ENCODE measurements at regions not wholly inside any gene's neighbourhood (a gene's known extent, or its start where the extent isn't known, plus 50 kb on each side); places are given as distances from the start of the nearest gene placed in this dataset.

GRCh38 chr2:78304678-78305077 is 720.8 kb upstream of the REG3G start:
- CTCF ChIA-PET = no interaction called here
- DNase-seq = no peak

DNA sequence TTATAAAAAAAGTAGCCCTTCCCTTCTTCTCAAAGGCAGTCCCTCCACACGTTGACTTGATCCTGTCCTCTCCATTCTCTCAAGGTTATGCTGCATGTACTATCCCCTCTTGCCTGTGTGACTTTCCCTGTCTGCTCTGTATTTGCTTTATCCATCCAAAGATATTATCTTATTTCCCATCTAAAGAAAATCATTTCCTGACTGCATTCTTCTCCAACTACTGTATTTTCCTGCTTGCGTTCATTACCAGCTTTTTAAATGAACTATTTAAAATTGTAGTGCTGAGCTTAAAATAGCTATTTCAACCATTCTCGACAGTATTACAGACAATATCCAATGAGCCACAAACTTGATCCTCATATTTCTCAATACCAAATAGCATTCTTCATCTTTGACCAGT is 716.0 kb upstream of the REG3G start:
- CTCF ChIA-PET = no interaction called here
- Mint-ChIP-seq H3K36me3 (no peaks in the 10 kb centered on the region), H3K27me3 (no peaks in the 10 kb centered on the region), H3K4me3 (no peak overlapping the region), H3K27ac (no peak overlapping the region), H3K9me3 (ENCODE audit: low read depth) (peaks cover 10% of the 10 kb centered on the region), H3K4me1 (no peaks in the 10 kb centered on the region)
- ATAC-seq (no peak), DNase-seq (no peak)

More at GRCh38 chr2:78304678-78305077, 720.8 kb upstream of the REG3G start:
- peaks cover 7% of the 10 kb centered on the region for H3K9me3 Mint-ChIP-seq (ENCODE audit: low read depth)
- H3K4me3 Mint-ChIP-seq = no peak overlapping the region
- no peak overlapping the region for H3K27ac Mint-ChIP-seq
- H3K27me3 Mint-ChIP-seq = no peaks in the 10 kb centered on the region
- no peaks in the 10 kb centered on the region for H3K4me1 Mint-ChIP-seq
- H3K36me3 Mint-ChIP-seq = no peaks in the 10 kb centered on the region
- ATAC-seq = no peak

DNA sequence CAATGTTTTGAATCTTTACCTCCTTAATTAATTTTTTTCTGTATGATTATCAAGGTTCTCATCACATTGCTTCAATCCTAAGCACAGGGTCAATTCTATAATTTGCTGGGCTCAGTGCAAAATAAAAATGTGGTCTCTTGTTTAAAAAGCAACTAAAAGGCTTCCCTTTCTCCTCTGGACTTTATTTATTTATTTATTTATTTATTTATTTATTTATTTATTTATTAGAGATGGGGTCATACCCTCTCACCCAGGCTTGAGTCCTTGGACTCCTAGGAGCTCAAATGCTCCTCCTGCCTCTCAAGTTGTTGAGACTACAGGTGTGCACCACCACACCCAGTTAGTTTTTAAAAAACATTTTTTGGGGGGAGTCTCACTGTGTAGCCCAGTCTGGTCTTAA is 710.1 kb upstream of the REG3G start:
- CTCF ChIA-PET = no interaction called here
- H3K36me3 Mint-ChIP-seq = no peaks in the 10 kb centered on the region
- H3K27me3 Mint-ChIP-seq = no peaks in the 10 kb centered on the region
- DNase-seq (no peak), ATAC-seq (no peak)
- peaks cover 13% of the 10 kb centered on the region for H3K9me3 Mint-ChIP-seq (ENCODE audit: low read depth)
- H3K4me1 Mint-ChIP-seq = no peaks in the 10 kb centered on the region
- no peak overlapping the region for H3K27ac Mint-ChIP-seq
- H3K4me3 Mint-ChIP-seq = no peak overlapping the region

DNA sequence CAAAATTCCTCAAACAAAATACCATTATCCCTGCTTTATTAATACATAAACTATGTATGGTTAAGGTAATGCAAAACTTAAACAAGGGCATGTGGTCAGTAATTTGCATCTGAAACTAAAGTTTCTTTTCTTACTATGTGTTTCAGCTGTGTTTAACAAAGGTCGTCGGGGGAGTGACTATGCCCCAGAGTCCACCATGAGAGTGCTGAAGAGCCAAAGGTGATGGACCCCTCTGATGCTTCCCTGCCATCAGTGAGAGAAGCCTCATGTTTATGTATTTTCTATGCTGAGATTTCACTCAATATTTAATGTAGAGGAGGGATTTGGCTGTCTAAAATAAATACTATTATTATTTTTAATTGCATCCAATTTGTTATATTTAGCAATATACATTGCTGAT is 707.2 kb upstream of the REG3G start:
- DNase-seq (no peak), ATAC-seq (no peak)
- Mint-ChIP-seq H3K4me1 (no peaks in the 10 kb centered on the region), H3K9me3 (ENCODE audit: low read depth) (peaks cover 10% of the 10 kb centered on the region), H3K27ac (no peak overlapping the region), H3K27me3 (no peaks in the 10 kb centered on the region), H3K36me3 (no peaks in the 10 kb centered on the region), H3K4me3 (no peak overlapping the region)
- CTCF ChIA-PET = no interaction called here

DNA sequence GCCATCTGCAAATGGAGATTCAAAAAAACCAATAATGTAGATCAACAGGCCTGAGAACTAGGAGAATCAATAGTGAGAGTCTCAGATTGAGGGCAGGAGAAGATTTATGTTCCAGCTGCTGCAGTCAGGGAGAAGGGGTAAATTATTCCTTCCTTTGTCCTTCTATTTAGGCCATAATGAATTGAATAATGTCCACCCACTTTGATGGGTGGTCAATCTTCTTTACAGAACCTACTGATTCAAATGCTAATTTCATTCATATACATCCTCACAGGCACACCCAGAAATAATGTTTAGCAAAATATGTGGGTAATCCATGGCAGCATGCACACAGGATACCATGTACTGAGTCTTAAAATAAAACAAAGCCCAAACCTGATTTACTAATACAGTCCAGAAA is 695.3 kb upstream of the REG3G start:
- H3K9me3 Mint-ChIP-seq (ENCODE audit: low read depth) = peaks cover 8% of the 10 kb centered on the region
- DNase-seq = no peak
- CTCF ChIA-PET = no interaction called here
- no peak for ATAC-seq
- no peaks in the 10 kb centered on the region for H3K4me1 Mint-ChIP-seq
- H3K27me3 Mint-ChIP-seq = no peaks in the 10 kb centered on the region
- H3K36me3 Mint-ChIP-seq = no peaks in the 10 kb centered on the region
- no peak overlapping the region for H3K4me3 Mint-ChIP-seq
- no peak overlapping the region for H3K27ac Mint-ChIP-seq

DNA sequence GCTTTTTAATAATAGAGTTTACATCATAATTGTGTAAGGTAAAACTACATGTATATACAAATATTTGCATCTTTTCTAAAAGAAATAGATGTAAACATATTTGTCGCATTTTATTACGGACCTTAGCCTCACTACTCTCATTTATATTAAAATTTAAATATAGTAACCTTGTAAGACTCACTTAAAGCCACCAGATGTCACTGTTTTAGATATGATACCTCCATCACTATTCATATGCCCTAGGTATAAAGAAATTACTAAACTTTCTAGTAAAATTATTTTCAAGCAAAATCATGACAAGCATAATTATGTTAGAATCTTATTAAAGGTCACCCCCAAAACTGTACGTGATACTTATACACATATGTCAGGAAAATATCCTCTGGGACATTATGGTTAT is 674.3 kb upstream of the REG3G start:
- no peaks in the 10 kb centered on the region for H3K27me3 Mint-ChIP-seq
- ATAC-seq = no peak
- CTCF ChIA-PET = no interaction called here
- no peaks in the 10 kb centered on the region for H3K4me1 Mint-ChIP-seq
- no peak for DNase-seq
- peaks cover 11% of the 10 kb centered on the region for H3K9me3 Mint-ChIP-seq (ENCODE audit: low read depth)
- H3K4me3 Mint-ChIP-seq = no peak overlapping the region
- no peak overlapping the region for H3K27ac Mint-ChIP-seq
- no peaks in the 10 kb centered on the region for H3K36me3 Mint-ChIP-seq

GRCh38 chr2:78353168-78353567 is 672.3 kb upstream of the REG3G start:
- H3K9me3 Mint-ChIP-seq (ENCODE audit: low read depth) = peaks cover 14% of the 10 kb centered on the region

GRCh38 chr2:78355967-78356366 is 669.5 kb upstream of the REG3G start:
- Mint-ChIP-seq H3K36me3 (no peaks in the 10 kb centered on the region), H3K9me3 (ENCODE audit: low read depth) (peaks cover 13% of the 10 kb centered on the region), H3K27me3 (no peaks in the 10 kb centered on the region), H3K4me1 (no peaks in the 10 kb centered on the region), H3K27ac (no peak overlapping the region), H3K4me3 (no peak overlapping the region)
- DNase-seq = no peak
- CTCF ChIA-PET = no interaction called here
- no peak for ATAC-seq

More at GRCh38 chr2:78353168-78353567, 672.3 kb upstream of the REG3G start:
- DNase-seq (no peak), ATAC-seq (no peak)
- no peak overlapping the region for H3K27ac Mint-ChIP-seq
- CTCF ChIA-PET = no interaction called here
- H3K4me3 Mint-ChIP-seq = no peak overlapping the region
- H3K4me1 Mint-ChIP-seq = no peaks in the 10 kb centered on the region
- H3K36me3 Mint-ChIP-seq = no peaks in the 10 kb centered on the region
- no peaks in the 10 kb centered on the region for H3K27me3 Mint-ChIP-seq

GRCh38 chr2:78383576-78383975 is 641.9 kb upstream of the REG3G start:
- H3K9me3 Mint-ChIP-seq (ENCODE audit: low read depth) = peaks cover 4% of the 10 kb centered on the region
- no peaks in the 10 kb centered on the region for H3K36me3 Mint-ChIP-seq
- DNase-seq (no peak), ATAC-seq (no peak)
- H3K27ac Mint-ChIP-seq = no peak overlapping the region
- H3K27me3 Mint-ChIP-seq = no peaks in the 10 kb centered on the region
- no peaks in the 10 kb centered on the region for H3K4me1 Mint-ChIP-seq
- no peak overlapping the region for H3K4me3 Mint-ChIP-seq
- CTCF ChIA-PET = no interaction called here

- ATAC-seq = no peak
- H3K27me3 Mint-ChIP-seq = no peaks in the 10 kb centered on the region
- DNase-seq = no peak
- CTCF ChIA-PET = no interaction called here
- no peak overlapping the region for H3K4me3 Mint-ChIP-seq
- peaks cover 23% of the 10 kb centered on the region for H3K9me3 Mint-ChIP-seq (ENCODE audit: low read depth)
- no peak overlapping the region for H3K27ac Mint-ChIP-seq
- no peaks in the 10 kb centered on the region for H3K36me3 Mint-ChIP-seq
- H3K4me1 Mint-ChIP-seq = no peaks in the 10 kb centered on the region
Measured at GRCh38 chr2:78397198-78397597, 628.3 kb upstream of the REG3G start.

GRCh38 chr2:78407960-78408794 is 617.3 kb upstream of the REG3G start:
- H3K9me3 Mint-ChIP-seq (ENCODE audit: low read depth) = peaks cover 16% of the 10 kb centered on the region
- H3K4me1 Mint-ChIP-seq = no peaks in the 10 kb centered on the region
- DNase-seq (no peak), ATAC-seq (no peak)
- CTCF ChIA-PET = no interaction called here
- H3K4me3 Mint-ChIP-seq = no peak overlapping the region
- no peaks in the 10 kb centered on the region for H3K27me3 Mint-ChIP-seq
- H3K36me3 Mint-ChIP-seq = no peaks in the 10 kb centered on the region
- H3K27ac Mint-ChIP-seq = no peak overlapping the region

GRCh38 chr2:78408795-78409118 is 616.7 kb upstream of the REG3G start:
- ATAC-seq = no peak
- Mint-ChIP-seq H3K9me3 (ENCODE audit: low read depth) (peaks cover 16% of the 10 kb centered on the region), H3K27me3 (no peaks in the 10 kb centered on the region), H3K36me3 (no peaks in the 10 kb centered on the region), H3K4me1 (no peaks in the 10 kb centered on the region), H3K27ac (no peak overlapping the region), H3K4me3 (no peak overlapping the region)
- DNase-seq = no peak
- CTCF ChIA-PET = no interaction called here

DNA sequence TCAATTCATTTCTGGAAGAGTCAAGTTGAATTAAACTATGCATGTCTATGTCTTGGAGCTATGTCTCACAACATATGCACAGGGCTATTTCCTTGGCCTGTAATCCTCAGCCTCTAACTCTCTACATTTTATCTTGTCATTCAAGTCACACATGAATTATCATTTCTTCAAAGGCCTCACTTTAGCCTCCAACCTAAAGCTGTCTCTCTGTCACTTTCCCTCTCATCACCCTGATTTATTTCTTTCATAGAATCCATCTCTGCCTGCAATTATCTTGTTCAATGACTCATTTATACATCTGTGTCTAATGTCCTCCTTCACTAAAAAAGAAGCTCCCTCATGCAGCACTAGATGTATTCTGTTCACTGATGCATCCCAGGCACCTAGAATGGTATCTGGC is 614.2 kb upstream of the REG3G start:
- Mint-ChIP-seq H3K9me3 (ENCODE audit: low read depth) (peaks cover 13% of the 10 kb centered on the region), H3K36me3 (no peaks in the 10 kb centered on the region), H3K4me1 (no peaks in the 10 kb centered on the region), H3K4me3 (no peak overlapping the region), H3K27ac (no peak overlapping the region), H3K27me3 (no peaks in the 10 kb centered on the region)
- CTCF ChIA-PET = no interaction called here
- ATAC-seq (no peak), DNase-seq (no peak)

- ATAC-seq = no peak
- no peaks in the 10 kb centered on the region for H3K36me3 Mint-ChIP-seq
- H3K27ac Mint-ChIP-seq = no peak overlapping the region
- H3K4me1 Mint-ChIP-seq = no peaks in the 10 kb centered on the region
- H3K9me3 Mint-ChIP-seq (ENCODE audit: low read depth) = peaks cover 10% of the 10 kb centered on the region
- H3K4me3 Mint-ChIP-seq = no peak overlapping the region
- H3K27me3 Mint-ChIP-seq = no peaks in the 10 kb centered on the region
- no peak for DNase-seq
- CTCF ChIA-PET = no interaction called here
Measured at GRCh38 chr2:78416625-78417300, 608.7 kb upstream of the REG3G start.
